GM12878 (cell line): ENCODE measurements at regions not wholly inside any gene's neighbourhood (a gene's known extent, or its start where the extent isn't known, plus 50 kb on each side); places are given as distances from the start of the nearest gene placed in this dataset.

ENCODE experiments used
- ATAC-seq: fragments of 200-7000 bp; cut with Tn5 transposase; 3 replicates; pipeline ENCODE4 v1.9.1; 2020; ENCODE audit warnings: mild to moderate bottlenecking, moderate library complexity
- BruUV-seq: library from RNA; stranded (reverse); fragments of 400-500 nt; replicated peaks from 2 replicates; lab custom pipeline; 2021; lab: Mats Ljungman, UMichigan
- CTCF ChIA-PET: fragments of 300-600 bp; sonication (Branson Sonifier 250); formaldehyde crosslinking; extraction: SDS; loops from one replicate; lab custom pipeline; 2021; ENCODE audit warnings: inconsistent platforms; lab: Yijun Ruan, JAX
- POLR2A ChIA-PET: fragments of 350-600 bp; formaldehyde crosslinking; extraction: SDS; loops from one replicate; lab custom pipeline; 2021; ENCODE audit warnings: inconsistent platforms; lab: Charles Lee
- RAD21 ChIA-PET: fragments of 300-600 bp; sonication (Branson Sonifier 250); formaldehyde crosslinking; loops from one replicate; lab custom pipeline; 2023; ENCODE audit warnings: antibody characterized with exemption; ENCODE audit not compliant: unreplicated experiment; lab: Charles Lee
- SMC1A ChIA-PET: fragments of 300-600 bp; sonication (Branson Sonifier 250); formaldehyde crosslinking; loops from one replicate; lab custom pipeline; 2023; ENCODE audit not compliant: unreplicated experiment, uncharacterized antibody; lab: Charles Lee
- DNase-seq: peaks from one replicate; pipeline ENCODE4 v3.0.0-alpha.2; 2011; ENCODE audit warnings: low read depth, low spot score
- FAIRE-seq: peaks from 3 replicates; lab custom pipeline; 2011; peaks lifted over from hg19 to GRCh38; lab: Jason Lieb, UNC
- H2AFZ ChIP-seq: 2 replicates; pipeline ENCODE4 v1.6.0; 2011; ENCODE audit warnings: low read depth, low read length, control low read depth; ENCODE audit not compliant: control insufficient read depth
- H3K27ac ChIP-seq: 2 replicates; pipeline ENCODE4 v1.5.1; 2011; ENCODE audit warnings: control low read depth; ENCODE audit not compliant: control insufficient read depth, insufficient read depth
- H3K27me3 ChIP-seq, 2 experiments: replicated peaks in 1 of 2; 2 replicates each; pipeline versions ENCODE4 v1.6.0 to v1.6.1; 2011; ENCODE audit warnings: low read length in 1 of 2; ENCODE audit not compliant: control insufficient read depth in 2 of 2, insufficient read depth in 2 of 2
- H3K36me3 ChIP-seq, 2 experiments: 2 replicates each; pipeline ENCODE4 v1.5.1; 2011; ENCODE audit warnings: low read length in 1 of 2; ENCODE audit not compliant: control insufficient read depth in 2 of 2, insufficient read depth in 2 of 2
- H3K4me1 ChIP-seq: 2 replicates; pipeline ENCODE4 v1.6.1; 2011; ENCODE audit warnings: mild to moderate bottlenecking, low read length, moderate library complexity, mixed read lengths; ENCODE audit not compliant: control insufficient read depth, insufficient read depth
- H3K4me2 ChIP-seq: 2 replicates; pipeline ENCODE4 v1.6.0; 2011; ENCODE audit warnings: control low read depth; ENCODE audit not compliant: control insufficient read depth, insufficient read depth
- H3K4me3 ChIP-seq: fragments of 200-600 bp; sonication (generic); 2 replicates; pipeline ENCODE4 v1.5.1; 2016
- H3K79me2 ChIP-seq: 2 replicates; pipeline ENCODE4 v1.6.0; 2011; ENCODE audit warnings: low read length; ENCODE audit not compliant: control insufficient read depth, insufficient read depth
- H3K9ac ChIP-seq: 2 replicates; pipeline ENCODE4 v1.8.0; 2011; ENCODE audit warnings: low read length, control low read depth, mixed read lengths; ENCODE audit not compliant: control insufficient read depth, insufficient read depth
- H3K9me3 ChIP-seq: replicated peaks from 3 replicates; pipeline ENCODE4 v1.5.1; 2011; ENCODE audit warnings: mild to moderate bottlenecking, low read length; ENCODE audit not compliant: control insufficient read depth, insufficient read depth
- H4K20me1 ChIP-seq: 2 replicates; pipeline ENCODE4 v1.6.0; 2011; ENCODE audit not compliant: control insufficient read depth, insufficient read depth
- CEBPB ChIP-seq, 2 experiments: fragments of 150-350 bp in 1 of 2; IDR thresholded peaks; 2 replicates each; pipeline ENCODE4 v1.6.1; 2012 to 2014; ENCODE audit warnings: low read depth in 2 of 2, low read length in 2 of 2, borderline replicate concordance in 1 of 2, inconsistent platforms in 1 of 2
- FOS ChIP-seq: IDR thresholded peaks from 3 replicates; pipeline ENCODE4 v1.6.1; 2011; ENCODE audit warnings: borderline replicate concordance; ENCODE audit not compliant: insufficient read length; ENCODE audit errors: extremely low read depth
- HDAC2 ChIP-seq: fragments of 200-600 bp; sonication (generic); IDR thresholded peaks from 2 replicates; pipeline ENCODE4 v1.6.1; 2017
- MTA2 ChIP-seq: fragments of 450-650 bp; IDR thresholded peaks from 2 replicates; pipeline ENCODE4 v1.6.1; 2016; ENCODE audit warnings: low read depth, mild to moderate bottlenecking, moderate library complexity
- NFXL1 ChIP-seq: fragments of 450-650 bp; IDR thresholded peaks from 2 replicates; pipeline ENCODE4 v1.6.1; 2017; ENCODE audit warnings: antibody characterized with exemption, mild to moderate bottlenecking, borderline replicate concordance
- PKNOX1 ChIP-seq: fragments of 450-650 bp; IDR thresholded peaks from 2 replicates; pipeline ENCODE4 v1.6.1; 2016; ENCODE audit warnings: mild to moderate bottlenecking
- POLR2AphosphoS2 ChIP-seq: IDR thresholded peaks from 2 replicates; pipeline ENCODE4 v1.6.1; 2011; ENCODE audit warnings: low read depth, mild to moderate bottlenecking, low read length, improper control_type of control experiment, moderate library complexity
- STAT3 ChIP-seq: IDR thresholded peaks from 2 replicates; pipeline ENCODE4 v1.6.1; 2011; ENCODE audit warnings: low read depth, low read length, improper control_type of control experiment
- ZNF622 ChIP-seq: fragments of 450-650 bp; IDR thresholded peaks from 2 replicates; pipeline ENCODE4 v1.6.1; 2017; ENCODE audit warnings: mild to moderate bottlenecking, inconsistent platforms
- ZNF687 ChIP-seq: fragments of 450-650 bp; IDR thresholded peaks from 2 replicates; pipeline ENCODE4 v1.6.1; 2017; ENCODE audit warnings: mild to moderate bottlenecking, moderate library complexity
- WGBS: methylation state at CpG from one replicate; pipeline ENCODE4 v1.1.6; 2016; ENCODE audit warnings: low lambda C conversion rate; ENCODE audit not compliant: insufficient replicate concordance, insufficient coverage; ENCODE audit errors: missing lambda C conversion rate; 5-methylcytosine and 5-hydroxymethylcytosine counted together
- in situ Hi-C: fragments of 300-500 bp; cut with MboI; formaldehyde crosslinking; loops from 9 replicates; pipeline ENCODE4 v1.14.3; 2018; ENCODE audit warnings: mixed read lengths
- intact Hi-C: fragments of 100-400 bp; cut with micrococcal nuclease; formaldehyde crosslinking; loops from one replicate; pipeline ENCODE4 v1.14.2; 2022; ENCODE audit not compliant: unreplicated experiment

DNA sequence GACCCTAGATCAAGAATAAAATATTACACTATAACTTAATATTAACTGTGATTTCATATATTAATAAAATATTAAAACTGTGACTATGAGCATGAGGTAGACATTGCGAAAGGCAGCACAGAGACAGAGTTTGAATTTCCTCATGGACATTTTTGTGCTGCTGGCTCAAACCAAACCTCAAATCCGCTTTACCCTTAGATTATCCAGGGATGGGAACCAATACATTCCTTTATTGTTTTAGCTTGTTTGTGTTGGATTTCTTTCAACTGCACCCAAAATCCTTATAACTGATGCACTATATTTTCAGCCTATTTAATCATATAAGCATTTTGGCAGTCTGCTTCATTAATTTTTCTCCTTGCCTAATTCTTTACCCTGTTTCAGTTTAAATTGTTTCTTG, 436.7 kb downstream of the ATP23 start (continued):
- TF ChIP-seq ZNF687 (no peak), NFXL1 (no peak)

GRCh38 chr12:58381546-58381945, 440.2 kb downstream of the ATP23 start:
- no peak for ATAC-seq
- DNase-seq: no peak
- H3K27ac ChIP-seq: no peak overlapping the region
- H2AFZ ChIP-seq: no peak overlapping the region
- H3K27me3 ChIP-seq: no peaks in the 10 kb centered on the region
- no peaks in the 10 kb centered on the region for H4K20me1 ChIP-seq
- no TSS peak for BruUV-seq
- no peak overlapping the region for H3K4me3 ChIP-seq
- intact Hi-C loops: no loop called here
- no peaks in the 10 kb centered on the region for H3K36me3 ChIP-seq
- 25% methylated on average over 6 of the region's 6 CpGs for WGBS
- in situ Hi-C loops: no loop called here
- no peak overlapping the region for H3K9ac ChIP-seq
- CTCF ChIA-PET: interaction anchor here (1.1 kb wide), 1 partner anchor 119 kb away, joined by 3 read pairs; no protein-coding TSS in a partner anchor
- no peaks in the 10 kb centered on the region for H3K9me3 ChIP-seq
- POLR2A ChIA-PET: interaction anchor here (1.0 to 1.3 kb wide), 2 partner anchors 19 to 45 kb away, joined by 3 read pairs; no protein-coding TSS in a partner anchor
- FAIRE-seq: no peak
- TF ChIP-seq ZNF622: no peak
- no peak for TF ChIP-seq CEBPB (IDR thresholded peaks at IDR 0.05; ENCODE audit: borderline replicate concordance in 1 of 2, low read depth in 2 of 2, low read length in 2 of 2)
- no peak for TF ChIP-seq MTA2
- no peak for TF ChIP-seq STAT3
- no peak for TF ChIP-seq FOS
- no peak for TF ChIP-seq PKNOX1
- no peak for TF ChIP-seq HDAC2
- no peak for TF ChIP-seq POLR2AphosphoS2
- no peak overlapping the region for H3K4me2 ChIP-seq
- SMC1A ChIA-PET: interaction anchor here (0.8 to 1.8 kb wide), 2 partner anchors 35 to 43 kb away, joined by 3 to 5 read pairs; no protein-coding TSS in a partner anchor
- H3K79me2 ChIP-seq: no peaks in the 10 kb centered on the region
- RAD21 ChIA-PET: no interaction called here
- H3K4me1 ChIP-seq: no peaks in the 10 kb centered on the region
